Progenitor cell of endocrine pancreas (in vitro differentiated cells): ENCODE measurements at regions not wholly inside any gene's neighbourhood (a gene's known extent, or its start where the extent isn't known, plus 50 kb on each side); places are given as distances from the start of the nearest gene placed in this dataset.

ENCODE experiments used
- DNase-seq: peaks from one replicate; pipeline ENCODE4 v3.0.0; 2021; ENCODE audit warnings: low spot score; ENCODE audit not compliant: unreplicated experiment
- H3K27ac Mint-ChIP-seq: 2 replicates; pipeline ENCODE4 v1.8.0; 2021; ENCODE audit warnings: mild to moderate bottlenecking, moderate library complexity, mixed read lengths
- H3K27me3 Mint-ChIP-seq: 2 replicates; pipeline ENCODE4 v1.8.0; 2021; ENCODE audit warnings: mixed read lengths
- H3K36me3 Mint-ChIP-seq: 2 replicates; pipeline ENCODE4 v1.8.0; 2022; ENCODE audit warnings: mixed read lengths; ENCODE audit not compliant: insufficient read depth
- H3K4me1 Mint-ChIP-seq: 2 replicates; pipeline ENCODE4 v1.8.0; 2021; ENCODE audit warnings: low read depth, mixed read lengths
- H3K4me3 Mint-ChIP-seq: 2 replicates; pipeline ENCODE4 v1.8.0; 2021; ENCODE audit warnings: low read depth, mild to moderate bottlenecking, moderate library complexity, mixed read lengths
- H3K9me3 Mint-ChIP-seq: 2 replicates; pipeline ENCODE4 v1.8.0; 2021; ENCODE audit warnings: low read depth, mixed read lengths
- TF ChIP-seq, protein P1 (sequence below): fragments of 200-600 bp; sonication (generic); IDR thresholded peaks from one replicate; pipeline ENCODE4 v1.5.0; 2021; ENCODE audit warnings: antibody characterized with exemption, mild to moderate bottlenecking; ENCODE audit not compliant: unreplicated experiment

- DNase-seq = no peak
- H3K36me3 Mint-ChIP-seq = no peaks in the 10 kb centered on the region
Observed at GRCh38 chr14:97993508-97994019, 1196.4 kb downstream of the VRK1 start.

GRCh38 chr14:97994020-97994531 lies 1196.9 kb downstream of the VRK1 start:
- H3K27me3 Mint-ChIP-seq = peaks cover 33% of the 10 kb centered on the region
- DNase-seq = no peak
- TF ChIP-seq, protein P1, sequence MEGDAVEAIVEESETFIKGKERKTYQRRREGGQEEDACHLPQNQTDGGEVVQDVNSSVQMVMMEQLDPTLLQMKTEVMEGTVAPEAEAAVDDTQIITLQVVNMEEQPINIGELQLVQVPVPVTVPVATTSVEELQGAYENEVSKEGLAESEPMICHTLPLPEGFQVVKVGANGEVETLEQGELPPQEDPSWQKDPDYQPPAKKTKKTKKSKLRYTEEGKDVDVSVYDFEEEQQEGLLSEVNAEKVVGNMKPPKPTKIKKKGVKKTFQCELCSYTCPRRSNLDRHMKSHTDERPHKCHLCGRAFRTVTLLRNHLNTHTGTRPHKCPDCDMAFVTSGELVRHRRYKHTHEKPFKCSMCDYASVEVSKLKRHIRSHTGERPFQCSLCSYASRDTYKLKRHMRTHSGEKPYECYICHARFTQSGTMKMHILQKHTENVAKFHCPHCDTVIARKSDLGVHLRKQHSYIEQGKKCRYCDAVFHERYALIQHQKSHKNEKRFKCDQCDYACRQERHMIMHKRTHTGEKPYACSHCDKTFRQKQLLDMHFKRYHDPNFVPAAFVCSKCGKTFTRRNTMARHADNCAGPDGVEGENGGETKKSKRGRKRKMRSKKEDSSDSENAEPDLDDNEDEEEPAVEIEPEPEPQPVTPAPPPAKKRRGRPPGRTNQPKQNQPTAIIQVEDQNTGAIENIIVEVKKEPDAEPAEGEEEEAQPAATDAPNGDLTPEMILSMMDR = no peak
- no peaks in the 10 kb centered on the region for H3K4me1 Mint-ChIP-seq
- no peaks in the 10 kb centered on the region for H3K36me3 Mint-ChIP-seq
- no peak overlapping the region for H3K4me3 Mint-ChIP-seq
- no peaks in the 10 kb centered on the region for H3K9me3 Mint-ChIP-seq
- H3K27ac Mint-ChIP-seq = no peak overlapping the region

More at GRCh38 chr14:97993508-97994019, 1196.4 kb downstream of the VRK1 start:
- Mint-ChIP-seq H3K27me3 (peaks cover 34% of the 10 kb centered on the region), H3K4me3 (no peak overlapping the region), H3K4me1 (no peaks in the 10 kb centered on the region), H3K27ac (no peak overlapping the region), H3K9me3 (no peaks in the 10 kb centered on the region)
- TF ChIP-seq, protein P1 = no peak

GRCh38 chr14:97995038-97995437 lies 1197.9 kb downstream of the VRK1 start:
- DNase-seq = no peak
- TF ChIP-seq, protein P1 = no peak
- peaks cover 31% of the 10 kb centered on the region for H3K27me3 Mint-ChIP-seq
- no peaks in the 10 kb centered on the region for H3K9me3 Mint-ChIP-seq
- no peak overlapping the region for H3K27ac Mint-ChIP-seq
- no peak overlapping the region for H3K4me3 Mint-ChIP-seq
- no peaks in the 10 kb centered on the region for H3K4me1 Mint-ChIP-seq
- H3K36me3 Mint-ChIP-seq = no peaks in the 10 kb centered on the region

GRCh38 chr14:97995531-97995930 lies 1198.3 kb downstream of the VRK1 start:
- Mint-ChIP-seq H3K9me3 (no peaks in the 10 kb centered on the region), H3K4me3 (no peak overlapping the region), H3K27me3 (peaks cover 29% of the 10 kb centered on the region), H3K36me3 (no peaks in the 10 kb centered on the region), H3K4me1 (no peaks in the 10 kb centered on the region), H3K27ac (no peak overlapping the region)
- TF ChIP-seq, protein P1 = no peak
- DNase-seq = no peak

GRCh38 chr14:98006008-98006407 lies 1208.8 kb downstream of the VRK1 start:
- H3K9me3 Mint-ChIP-seq = no peaks in the 10 kb centered on the region
- no peak overlapping the region for H3K27ac Mint-ChIP-seq
- no peak overlapping the region for H3K4me3 Mint-ChIP-seq
- H3K36me3 Mint-ChIP-seq = no peaks in the 10 kb centered on the region
- TF ChIP-seq, protein P1 = no peak
- no peaks in the 10 kb centered on the region for H3K27me3 Mint-ChIP-seq
- DNase-seq = no peak
- H3K4me1 Mint-ChIP-seq = no peaks in the 10 kb centered on the region
